H1 (cell line): ENCODE measurements at regions not wholly inside any gene's neighbourhood (a gene's known extent, or its start where the extent isn't known, plus 50 kb on each side); places are given as distances from the start of the nearest gene placed in this dataset.

Experiments
- CTCF ChIA-PET: fragments of 300-600 bp; sonication (Branson Sonifier 250); formaldehyde crosslinking; loops from one replicate; lab custom pipeline; 2021; ENCODE audit not compliant: partially characterized antibody; lab: Charles Lee
- POLR2A ChIA-PET: fragments of 300-600 bp; sonication (Branson Sonifier 250); formaldehyde crosslinking; loops from one replicate; lab custom pipeline; 2021; ENCODE audit warnings: inconsistent platforms; ENCODE audit not compliant: partially characterized antibody; lab: Charles Lee
- DNase-seq, 2 experiments: peaks; one replicate each; pipeline versions ENCODE4 v3.0.0 to v3.0.0-alpha.2; 2010 to 2022; ENCODE audit warnings: low spot score in 2 of 2, low read depth in 1 of 2, mixed read lengths in 1 of 2
- FAIRE-seq: peaks from 2 replicates; lab custom pipeline; 2011; peaks lifted over from hg19 to GRCh38; lab: Jason Lieb, UNC
- H2AFZ ChIP-seq: 2 replicates; pipeline ENCODE4 v1.8.1; 2012; ENCODE audit warnings: low read length, inconsistent platforms
- H2AK5ac ChIP-seq: 2 replicates; pipeline ENCODE4 v1.6.1; 2013; ENCODE audit warnings: low read depth, low read length
- H2BK120ac ChIP-seq: replicated peaks from 2 replicates; pipeline ENCODE3; 2013; ENCODE audit warnings: low read depth, low read length, inconsistent platforms
- H2BK12ac ChIP-seq: 2 replicates; pipeline ENCODE4 v1.6.1; 2013; ENCODE audit warnings: low read depth, low read length
- H2BK15ac ChIP-seq: 2 replicates; pipeline ENCODE4 v1.6.1; 2013; ENCODE audit warnings: low read length
- H2BK20ac ChIP-seq: 2 replicates; pipeline ENCODE4 v1.6.1; 2013; ENCODE audit warnings: low read length
- H2BK5ac ChIP-seq: 2 replicates; pipeline ENCODE4 v1.6.1; 2013; ENCODE audit warnings: low read depth, low read length
- H3K14ac ChIP-seq: 2 replicates; pipeline ENCODE4 v1.6.1; 2013; ENCODE audit warnings: inconsistent platforms; ENCODE audit not compliant: insufficient read length
- H3K18ac ChIP-seq: 2 replicates; pipeline ENCODE4 v1.6.1; 2013; ENCODE audit warnings: low read length; ENCODE audit errors: extremely low read depth
- H3K23ac ChIP-seq: 2 replicates; pipeline ENCODE4 v1.6.1; 2013; ENCODE audit warnings: inconsistent platforms; ENCODE audit not compliant: insufficient read length
- H3K23me2 ChIP-seq: 2 replicates; pipeline ENCODE4 v1.6.1; 2013; ENCODE audit warnings: low read depth, low read length
- H3K27ac ChIP-seq: 2 replicates; pipeline ENCODE4 v1.6.1; 2011; ENCODE audit warnings: low read depth, low read length, inconsistent platforms
- H3K27me3 ChIP-seq, 4 experiments: replicated peaks in 1 of 4; 1 replicate in 1 of 4; 2 replicates in 3 of 4; pipeline versions ENCODE4 v1.6.1 to v1.8.1; 2011 to 2013; ENCODE audit warnings: low read length in 3 of 4, mild to moderate bottlenecking in 3 of 4, inconsistent platforms in 2 of 4, mixed read lengths in 2 of 4, moderate library complexity in 1 of 4; ENCODE audit not compliant: control insufficient read depth in 3 of 4, insufficient read depth in 3 of 4; ENCODE audit errors: extremely low read depth in 1 of 4
- H3K36me3 ChIP-seq, 4 experiments: 2 replicates each; pipeline versions ENCODE4 v1.6.1 to v1.8.1; 2011 to 2013; ENCODE audit warnings: mild to moderate bottlenecking in 4 of 4, low read length in 3 of 4, moderate library complexity in 2 of 4, control low read depth in 1 of 4, inconsistent platforms in 1 of 4; ENCODE audit not compliant: insufficient read depth in 4 of 4, control insufficient read depth in 2 of 4
- H3K4ac ChIP-seq: replicated peaks from 2 replicates; pipeline ENCODE3; 2013; ENCODE audit warnings: low read length, low read depth, mixed read lengths, inconsistent platforms; ENCODE audit not compliant: insufficient read length
- H3K4me1 ChIP-seq, 4 experiments: replicated peaks in 1 of 4; 1 replicate in 1 of 4; 2 replicates in 3 of 4; pipeline versions ENCODE4 v1.6.1 to v1.8.1; 2011 to 2013; ENCODE audit warnings: low read length in 3 of 4, inconsistent platforms in 2 of 4, mixed read lengths in 1 of 4; ENCODE audit not compliant: insufficient read depth in 4 of 4, control insufficient read depth in 3 of 4
- H3K4me2 ChIP-seq, 2 experiments: 2 replicates each; pipeline versions ENCODE4 v1.6.1 to v1.8.1; 2011 to 2013; ENCODE audit warnings: low read depth in 2 of 2, low read length in 2 of 2, control low read depth in 1 of 2, inconsistent platforms in 1 of 2, mild to moderate bottlenecking in 1 of 2; ENCODE audit not compliant: insufficient read depth in 1 of 2
- H3K4me3 ChIP-seq, 4 experiments: fragments of 200-600, 300-600 bp in 1 of 4; sonication (generic), shearing (Covaris generic), sonication (Bioruptor Twin) in 1 of 4; 2 replicates each; pipeline versions ENCODE4 v1.5.1 to v1.8.1; 2011 to 2016; ENCODE audit warnings: low read length in 4 of 4, low read depth in 3 of 4, control low read depth in 2 of 4, inconsistent platforms in 2 of 4, mild to moderate bottlenecking in 2 of 4, mixed read lengths in 1 of 4, moderate library complexity in 1 of 4; ENCODE audit not compliant: insufficient read depth in 2 of 4; ENCODE audit errors: extremely low read depth in 1 of 4
- H3K56ac ChIP-seq: replicated peaks from 2 replicates; pipeline ENCODE3; 2013; ENCODE audit warnings: low read depth, mild to moderate bottlenecking, mixed read lengths, low read length, inconsistent platforms; ENCODE audit not compliant: insufficient read length
- H3K79me1 ChIP-seq: 2 replicates; pipeline ENCODE4 v1.6.1; 2013; ENCODE audit warnings: low read depth, low read length, control low read depth
- H3K79me2 ChIP-seq, 2 experiments: 2 replicates each; pipeline versions ENCODE4 v1.6.1 to v1.8.1; 2012 to 2013; ENCODE audit warnings: low read length in 2 of 2, mild to moderate bottlenecking in 2 of 2, inconsistent platforms in 1 of 2; ENCODE audit not compliant: insufficient read depth in 2 of 2, control insufficient read depth in 1 of 2
- H3K9ac ChIP-seq, 4 experiments: replicated peaks in 1 of 4; 1 replicate in 1 of 4; 2 replicates in 3 of 4; pipeline versions ENCODE4 v1.6.1 to v1.8.1; 2011 to 2013; ENCODE audit warnings: low read depth in 3 of 4, low read length in 3 of 4, control low read depth in 2 of 4, mild to moderate bottlenecking in 2 of 4, moderate library complexity in 2 of 4, inconsistent platforms in 1 of 4; ENCODE audit errors: extremely low read depth in 1 of 4
- H3K9me3 ChIP-seq, 2 experiments: 2 replicates each; pipeline versions ENCODE4 v1.6.1 to v1.8.1; 2012 to 2013; ENCODE audit warnings: mild to moderate bottlenecking in 2 of 2, moderate library complexity in 2 of 2, control low read depth in 1 of 2, inconsistent platforms in 1 of 2, low read depth in 1 of 2, low read length in 1 of 2, mixed read lengths in 1 of 2; ENCODE audit not compliant: insufficient read depth in 2 of 2
- H4K20me1 ChIP-seq, 2 experiments: replicated peaks in 1 of 2; 2 replicates each; pipeline versions ENCODE3 to v1.8.1; 2011 to 2013; ENCODE audit warnings: inconsistent platforms in 2 of 2, low read length in 2 of 2, mild to moderate bottlenecking in 1 of 2; ENCODE audit not compliant: insufficient read depth in 2 of 2, control insufficient read depth in 1 of 2
- H4K5ac ChIP-seq: 2 replicates; pipeline ENCODE4 v1.6.1; 2013; ENCODE audit warnings: low read length, low read depth, mixed read lengths, inconsistent platforms; ENCODE audit not compliant: insufficient read length
- H4K8ac ChIP-seq: 2 replicates; pipeline ENCODE4 v1.8.0; 2013; ENCODE audit warnings: mild to moderate bottlenecking, moderate library complexity, low read length, inconsistent platforms; ENCODE audit not compliant: insufficient read depth; ENCODE audit errors: extremely low read depth
- H4K91ac ChIP-seq: replicated peaks from 2 replicates; pipeline ENCODE3; 2013; ENCODE audit warnings: low read length, mixed read lengths, inconsistent platforms; ENCODE audit not compliant: insufficient read length
- ASH2L ChIP-seq: fragments of 200-600, 300-600 bp; sonication (generic); IDR thresholded peaks from one replicate; pipeline ENCODE4 v1.7.1; 2017; ENCODE audit warnings: low read length
- BACH1 ChIP-seq: IDR thresholded peaks from 2 replicates; pipeline ENCODE4 v1.6.1; 2012; ENCODE audit warnings: low read length, improper control_type of control experiment
- BRCA1 ChIP-seq: IDR thresholded peaks from 2 replicates; pipeline ENCODE4 v1.6.1; 2012; ENCODE audit warnings: low read depth, low read length, improper control_type of control experiment
- CBX8 ChIP-seq: fragments of 300-800, 300-1000 bp; sonication (generic); IDR thresholded peaks from 2 replicates; pipeline ENCODE4 v1.7.1; 2016; ENCODE audit warnings: low read depth, low read length, borderline replicate concordance
- GABPA ChIP-seq: IDR thresholded peaks from 2 replicates; pipeline ENCODE4 v1.6.1; 2011; ENCODE audit warnings: mild to moderate bottlenecking, low read length, moderate library complexity, borderline replicate concordance; ENCODE audit not compliant: insufficient read depth
- JUND ChIP-seq: IDR thresholded peaks from 2 replicates; pipeline ENCODE4 v1.6.1; 2011; ENCODE audit warnings: mild to moderate bottlenecking, improper control_type of control experiment, low read length
- RAD21 ChIP-seq, 2 experiments: IDR thresholded peaks in 1 of 2; conservative IDR thresholded peaks in 1 of 2; 2 replicates each; pipeline ENCODE4 v1.6.1; 2011; ENCODE audit warnings: low read depth in 2 of 2, low read length in 2 of 2, improper control_type of control experiment in 1 of 2, inconsistent platforms in 1 of 2, mild to moderate bottlenecking in 1 of 2, moderate library complexity in 1 of 2
- SRF ChIP-seq: IDR thresholded peaks from 2 replicates; pipeline ENCODE4 v1.6.1; 2011; ENCODE audit warnings: mild to moderate bottlenecking, low read depth, low read length, moderate library complexity
- SUZ12 ChIP-seq: fragments of 200-600 bp; sonication (generic); IDR thresholded peaks from 2 replicates; pipeline ENCODE4 v1.6.1; 2012; ENCODE audit warnings: mild to moderate bottlenecking, inconsistent platforms, low read length, moderate library complexity, mixed read lengths
- TAF7 ChIP-seq: optimal IDR thresholded peaks from 2 replicates; pipeline ENCODE3; 2011; ENCODE audit warnings: low read depth, mild to moderate bottlenecking, inconsistent platforms, low read length, moderate library complexity, borderline replicate concordance
- USF2 ChIP-seq: IDR thresholded peaks from 2 replicates; pipeline ENCODE4 v1.6.1; 2011; ENCODE audit warnings: low read length, improper control_type of control experiment
- WGBS, 2 experiments: shearing (Covaris generic) in 1 of 2; methylation state at CpG; one replicate each; pipeline versions ENCODE4 v1.1.6 to v1.1.7; 2013 to 2015; ENCODE audit warnings: low lambda C conversion rate in 2 of 2, mixed read lengths in 2 of 2, inconsistent platforms in 1 of 2, low coverage in 1 of 2, missing lambda C conversion rate in 1 of 2; ENCODE audit not compliant: insufficient replicate concordance in 2 of 2, insufficient coverage in 1 of 2, insufficient read length in 1 of 2; ENCODE audit errors: extremely low coverage in 1 of 2, missing lambda C conversion rate in 1 of 2; 5-methylcytosine and 5-hydroxymethylcytosine counted together

- Histone ChIP-seq H3K4ac (no peak overlapping the region), H2BK15ac (no peak overlapping the region), H2BK20ac (no peak overlapping the region), H3K4me2 (no peak overlapping the region), H3K9me3 (no peaks in the 10 kb centered on the region), H2AK5ac (no peak overlapping the region), H2BK5ac (no peak overlapping the region), H3K27me3 (no peaks in the 10 kb centered on the region), H3K23ac (no peak overlapping the region), H3K14ac (no peak overlapping the region), H3K36me3 (no peaks in the 10 kb centered on the region), H3K9ac (no peak overlapping the region), H2BK120ac (no peak overlapping the region), H3K79me2 (no peaks in the 10 kb centered on the region), H4K20me1 (no peaks in the 10 kb centered on the region), H3K4me1 (no peaks in the 10 kb centered on the region), H4K5ac (no peak overlapping the region), H3K4me3 (no peak overlapping the region), H2AFZ (no peak overlapping the region), H4K8ac (no peak overlapping the region), H2BK12ac (no peak overlapping the region), H3K23me2 (no peaks in the 10 kb centered on the region), H3K27ac (no peak overlapping the region), H4K91ac (no peak overlapping the region), H3K79me1 (no peaks in the 10 kb centered on the region), H3K18ac (no peak overlapping the region), H3K56ac (no peak overlapping the region)
- no peak for DNase-seq
- CTCF ChIA-PET, result interaction anchor here (0.9 to 1.7 kb wide), 6 partner anchors 9 to 90 kb away, joined by 3 to 7 read pairs (median 4); no protein-coding TSS in a partner anchor
- FAIRE-seq, result no peak
- POLR2A ChIA-PET, result no interaction called here
- TF ChIP-seq SUZ12, result no peak
- TF ChIP-seq BACH1, result no peak
- TF ChIP-seq RAD21 (IDR thresholded peaks at IDR 0.05 in 1 of 2, conservative IDR thresholded peaks at IDR 0.05 in 1 of 2; ENCODE audit: low read depth in 2 of 2, low read length in 2 of 2), result no peak
- no peak for TF ChIP-seq USF2
- TF ChIP-seq ASH2L, result no peak
- TF ChIP-seq GABPA, result no peak
- TF ChIP-seq BRCA1, result no peak
- no peak for TF ChIP-seq CBX8
- no peak for TF ChIP-seq JUND
- no peak for TF ChIP-seq TAF7
- TF ChIP-seq SRF, result no peak
- WGBS, 2 experiments, result 74% methylated on average over 6 of the region's 6 CpGs; no CpG with 5 or more reads in 1 of the 2 experiments
Measured at GRCh38 chr10:29395409-29395808, 106.5 kb downstream of the LYZL1 start.
